ENCODE measurements at regions not wholly inside any gene's neighbourhood (a gene's known extent, or its start where the extent isn't known, plus 50 kb on each side); places are given as distances from the start of the nearest gene placed in this dataset.

- TF ChIP-seq POLR2AphosphoS5 (IDR thresholded peaks at IDR 0.05; ENCODE audit: insufficient read depth, low read depth, low read length), result no peak
- TF ChIP-seq, protein P1, sequence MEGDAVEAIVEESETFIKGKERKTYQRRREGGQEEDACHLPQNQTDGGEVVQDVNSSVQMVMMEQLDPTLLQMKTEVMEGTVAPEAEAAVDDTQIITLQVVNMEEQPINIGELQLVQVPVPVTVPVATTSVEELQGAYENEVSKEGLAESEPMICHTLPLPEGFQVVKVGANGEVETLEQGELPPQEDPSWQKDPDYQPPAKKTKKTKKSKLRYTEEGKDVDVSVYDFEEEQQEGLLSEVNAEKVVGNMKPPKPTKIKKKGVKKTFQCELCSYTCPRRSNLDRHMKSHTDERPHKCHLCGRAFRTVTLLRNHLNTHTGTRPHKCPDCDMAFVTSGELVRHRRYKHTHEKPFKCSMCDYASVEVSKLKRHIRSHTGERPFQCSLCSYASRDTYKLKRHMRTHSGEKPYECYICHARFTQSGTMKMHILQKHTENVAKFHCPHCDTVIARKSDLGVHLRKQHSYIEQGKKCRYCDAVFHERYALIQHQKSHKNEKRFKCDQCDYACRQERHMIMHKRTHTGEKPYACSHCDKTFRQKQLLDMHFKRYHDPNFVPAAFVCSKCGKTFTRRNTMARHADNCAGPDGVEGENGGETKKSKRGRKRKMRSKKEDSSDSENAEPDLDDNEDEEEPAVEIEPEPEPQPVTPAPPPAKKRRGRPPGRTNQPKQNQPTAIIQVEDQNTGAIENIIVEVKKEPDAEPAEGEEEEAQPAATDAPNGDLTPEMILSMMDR (IDR thresholded peaks at IDR 0.05; ENCODE audit: extremely low read depth in 1 of 2, insufficient read depth in 1 of 2, low read depth in 1 of 2, low read length in 2 of 2), result no peak
- no peak for TF ChIP-seq GATA2 (IDR thresholded peaks at IDR 0.05; ENCODE audit: insufficient read depth, insufficient read length, low read depth, low read length)
- TF ChIP-seq EZH2 (IDR thresholded peaks at IDR 0.05; ENCODE audit: borderline replicate concordance, low read depth, low read length, severe bottlenecking), result no peak
- TF ChIP-seq, protein P2, sequence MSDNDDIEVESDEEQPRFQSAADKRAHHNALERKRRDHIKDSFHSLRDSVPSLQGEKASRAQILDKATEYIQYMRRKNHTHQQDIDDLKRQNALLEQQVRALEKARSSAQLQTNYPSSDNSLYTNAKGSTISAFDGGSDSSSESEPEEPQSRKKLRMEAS (IDR thresholded peaks at IDR 0.05; ENCODE audit: insufficient read depth, insufficient read length), result no peak
- no peak for TF ChIP-seq POLR2A (IDR thresholded peaks at IDR 0.05; ENCODE audit: low read depth, low read length)
- TF ChIP-seq MYC (IDR thresholded peaks at IDR 0.05; ENCODE audit: low read depth, low read length), result no peak
- no peak for TF ChIP-seq JUN (IDR thresholded peaks at IDR 0.05; ENCODE audit: borderline replicate concordance, insufficient read depth, insufficient read length, low read depth)
- TF ChIP-seq FOS (IDR thresholded peaks at IDR 0.05; ENCODE audit: borderline replicate concordance, insufficient read depth, low read length), result no peak
Observed at GRCh38 chr6:65924411-65924810, 217.4 kb upstream of the EYS start.

Data from endothelial cell of umbilical vein (primary cell).